NCI-H1417 (cell line): ENCODE measurements at regions not wholly inside any gene's neighbourhood (a gene's known extent, or its start where the extent isn't known, plus 50 kb on each side); places are given as distances from the start of the nearest gene placed in this dataset.

Experiments used
- DNase-seq, 3 experiments: peaks; one replicate each; lab custom pipeline; 2025; lab: John Stamatoyannopoulos, UW

DNA sequence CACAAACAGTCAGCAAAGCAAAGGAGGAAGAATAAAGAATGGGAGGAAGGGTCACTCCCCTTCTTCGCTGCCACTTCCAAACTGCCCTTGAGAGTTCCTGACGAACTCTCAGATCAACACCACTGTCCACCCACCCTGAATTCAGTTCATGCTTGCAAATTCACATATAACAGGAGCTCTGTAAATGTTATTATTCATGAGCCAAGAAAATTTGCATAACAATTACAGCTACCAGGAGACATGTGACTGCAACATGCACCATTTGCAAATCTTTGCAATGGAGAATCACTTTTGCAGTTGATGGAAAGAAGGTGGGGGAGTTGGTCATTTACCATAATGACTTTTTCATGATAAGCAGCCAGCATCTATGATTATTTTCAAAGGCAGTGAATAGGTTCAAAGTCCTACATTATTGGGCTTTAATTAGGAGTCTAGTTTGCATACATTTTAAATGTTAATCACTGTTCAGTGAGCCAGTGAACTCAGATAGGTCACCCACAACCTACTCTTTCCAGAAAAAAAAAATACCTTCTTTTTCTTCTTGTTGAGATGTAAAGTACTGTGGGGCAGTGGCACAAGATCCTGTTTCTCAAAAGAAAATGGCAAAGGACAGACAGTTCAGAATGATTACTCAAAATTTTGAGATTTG is 149.7 kb downstream of the CAAP1 start:
- DNase-seq, result no peak

DNA sequence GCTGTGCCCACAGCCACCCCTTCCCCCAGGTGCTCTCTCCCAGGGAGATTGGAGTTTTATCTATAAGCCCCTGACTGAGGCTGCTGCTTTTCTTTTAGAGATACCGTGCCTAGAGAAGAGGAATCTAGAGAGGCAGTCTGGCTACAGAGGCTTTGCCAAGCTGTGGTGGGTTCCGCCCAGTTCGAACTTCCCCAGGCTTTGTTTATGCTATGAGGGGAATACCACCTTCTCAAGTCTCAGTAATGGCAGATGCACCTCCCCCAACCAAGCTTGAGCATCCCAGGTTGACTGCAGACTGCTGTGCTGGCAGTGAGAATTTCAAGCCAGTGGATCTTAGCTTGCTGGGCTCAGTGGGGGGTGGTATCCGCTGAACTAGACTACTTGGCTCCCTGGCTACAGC is 157.4 kb downstream of the CAAP1 start:
- DNase-seq, result no peak

DNA sequence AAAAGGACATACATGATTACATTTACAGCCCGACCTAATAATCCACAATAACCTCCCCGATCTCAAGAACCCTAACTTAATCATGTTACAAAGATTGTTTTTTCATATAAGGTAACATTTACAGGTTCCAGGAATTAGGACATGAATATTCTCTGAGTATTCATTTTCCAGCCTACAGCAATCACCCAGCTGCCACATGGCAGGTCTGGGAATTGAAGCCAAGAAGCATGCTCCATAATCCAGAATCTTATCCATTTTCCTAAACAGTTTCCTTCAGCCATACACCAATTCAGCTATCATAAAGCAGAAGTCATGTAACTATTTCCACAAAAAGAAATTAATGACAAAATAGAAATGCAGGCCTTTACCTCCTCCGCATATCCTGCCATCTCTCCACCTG is 163.4 kb downstream of the CAAP1 start:
- no peak for DNase-seq

DNA sequence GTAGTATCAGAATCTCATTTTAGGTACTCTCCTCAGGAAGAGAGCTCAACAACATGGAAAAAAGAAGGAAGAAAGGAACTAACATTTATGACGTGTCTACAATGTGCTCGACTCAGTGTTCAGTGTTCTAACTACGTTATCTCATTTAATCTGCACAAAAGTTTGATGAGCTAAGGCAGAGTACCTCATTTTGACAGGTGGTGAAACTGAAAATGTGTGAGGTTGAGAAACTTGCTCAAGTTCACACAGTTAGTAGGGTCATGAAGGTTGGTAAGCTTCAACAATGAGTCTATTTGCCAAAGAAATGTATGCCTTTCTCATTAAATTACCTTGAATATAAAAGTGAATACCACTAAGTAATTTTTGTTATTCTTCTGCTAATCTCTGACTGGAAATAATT is 165.1 kb downstream of the CAAP1 start:
- no peak for DNase-seq

DNA sequence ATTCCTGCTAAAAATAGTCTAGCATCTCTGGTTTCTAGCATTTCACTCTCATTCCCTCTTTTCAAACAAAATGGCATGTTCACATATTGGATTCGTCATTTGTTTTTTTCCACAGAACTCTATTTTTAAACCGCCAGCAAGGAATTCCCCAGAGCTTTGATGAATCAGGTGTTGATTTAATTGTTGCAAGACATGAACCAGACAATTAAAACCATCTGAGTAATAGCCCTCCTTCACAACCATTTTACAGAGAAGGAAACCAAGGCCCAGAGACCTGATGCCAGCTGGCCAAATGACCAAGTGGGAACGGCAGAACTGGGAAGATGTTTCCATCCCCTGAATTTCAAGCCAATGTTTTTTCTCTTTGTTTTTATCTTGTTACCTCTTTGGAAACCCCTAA is 167.0 kb downstream of the CAAP1 start:
- no peak for DNase-seq

DNA sequence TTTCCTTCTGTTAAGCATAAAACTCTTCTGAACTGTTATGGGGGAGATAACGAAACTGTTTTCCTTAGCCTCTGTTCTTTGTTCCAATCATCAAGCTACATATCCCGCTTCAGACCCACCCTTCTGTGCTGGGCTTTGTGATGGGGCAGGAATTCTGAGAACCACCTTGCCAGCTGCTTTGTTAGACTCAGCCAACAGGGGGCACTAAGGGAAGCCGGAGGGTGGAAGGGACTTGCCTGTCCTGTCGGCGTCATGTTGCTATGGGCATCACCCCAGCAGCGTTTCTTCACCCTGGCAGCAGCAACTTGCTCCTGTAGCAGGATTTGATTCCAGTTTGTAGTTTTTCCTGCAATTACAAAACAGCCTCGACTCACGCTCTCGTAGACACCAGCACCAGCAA is 169.1 kb downstream of the CAAP1 start:
- DNase-seq, result peak in 1 of 3 experiments; percentile 1

DNA sequence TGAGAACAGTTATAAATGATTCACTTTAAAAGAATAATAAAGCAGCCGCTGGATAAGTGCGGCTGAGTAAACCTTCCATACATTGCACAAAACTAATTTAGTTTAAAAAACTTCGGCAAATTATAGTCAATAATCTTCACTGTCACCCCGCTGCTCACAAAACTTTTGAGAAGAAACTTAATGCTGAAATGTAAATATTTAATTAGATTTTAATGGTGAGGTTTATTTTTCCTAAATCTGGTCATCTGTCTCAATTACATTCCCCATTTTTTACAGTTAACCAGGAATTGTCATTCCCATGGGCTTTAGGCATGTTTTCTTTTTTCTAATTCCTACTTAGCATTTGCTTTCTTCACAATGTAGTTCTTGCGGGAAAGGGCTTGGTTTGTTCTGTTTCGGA is 169.8 kb downstream of the CAAP1 start:
- no peak for DNase-seq

DNA sequence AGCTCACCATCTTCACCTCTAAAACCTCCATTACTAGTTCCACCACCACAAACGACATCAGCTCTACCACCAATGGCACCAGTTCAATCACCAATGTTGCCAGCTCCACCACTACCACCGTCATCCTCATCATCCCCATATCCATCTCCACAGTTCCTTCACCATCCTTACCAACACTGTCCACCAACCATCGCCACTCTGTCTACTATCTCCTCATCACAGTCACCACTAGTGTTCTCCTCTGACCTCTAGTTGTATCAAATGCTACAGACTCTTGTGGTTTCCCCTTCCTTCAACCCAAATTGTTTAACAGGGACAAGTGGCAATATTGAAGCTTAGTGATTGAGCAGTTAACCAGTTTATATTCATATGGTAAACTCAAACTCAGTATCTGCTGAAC is 182.6 kb downstream of the CAAP1 start:
- no peak for DNase-seq

DNA sequence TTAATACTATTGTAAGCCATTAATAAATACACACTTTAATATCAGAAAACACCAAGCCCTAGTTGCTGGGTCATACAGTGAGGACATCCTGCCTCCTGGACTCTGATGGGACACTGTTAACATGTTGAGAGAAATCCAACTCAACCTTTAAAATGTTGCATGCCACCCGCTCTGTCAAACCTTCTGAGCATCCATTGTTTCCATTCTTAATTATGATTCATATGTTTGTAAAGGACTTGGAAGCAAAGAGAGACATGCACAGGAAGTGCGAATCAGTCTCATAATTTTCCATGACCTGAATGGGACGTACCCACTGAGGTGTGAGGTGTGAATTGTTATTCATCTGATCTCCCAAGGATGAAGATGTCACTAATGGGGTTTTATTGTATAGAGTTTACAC is 186.4 kb downstream of the CAAP1 start:
- DNase-seq, result no peak

DNA sequence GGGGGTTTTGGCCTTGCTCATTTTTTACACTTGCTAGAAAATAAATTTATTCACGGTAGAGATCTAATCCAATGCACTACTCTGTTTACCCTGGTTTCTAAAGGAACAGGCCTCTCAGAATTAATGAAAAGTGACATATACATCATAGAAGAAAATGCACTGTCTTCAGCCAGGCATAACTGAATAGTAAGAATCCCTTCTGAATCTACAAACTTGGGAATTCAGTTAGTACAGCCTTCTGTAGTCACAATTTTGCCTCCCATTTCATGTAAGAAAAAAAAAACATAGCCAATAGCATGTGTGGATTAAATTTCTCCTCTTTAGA is 197.3 kb downstream of the CAAP1 start:
- no peak for DNase-seq

DNA sequence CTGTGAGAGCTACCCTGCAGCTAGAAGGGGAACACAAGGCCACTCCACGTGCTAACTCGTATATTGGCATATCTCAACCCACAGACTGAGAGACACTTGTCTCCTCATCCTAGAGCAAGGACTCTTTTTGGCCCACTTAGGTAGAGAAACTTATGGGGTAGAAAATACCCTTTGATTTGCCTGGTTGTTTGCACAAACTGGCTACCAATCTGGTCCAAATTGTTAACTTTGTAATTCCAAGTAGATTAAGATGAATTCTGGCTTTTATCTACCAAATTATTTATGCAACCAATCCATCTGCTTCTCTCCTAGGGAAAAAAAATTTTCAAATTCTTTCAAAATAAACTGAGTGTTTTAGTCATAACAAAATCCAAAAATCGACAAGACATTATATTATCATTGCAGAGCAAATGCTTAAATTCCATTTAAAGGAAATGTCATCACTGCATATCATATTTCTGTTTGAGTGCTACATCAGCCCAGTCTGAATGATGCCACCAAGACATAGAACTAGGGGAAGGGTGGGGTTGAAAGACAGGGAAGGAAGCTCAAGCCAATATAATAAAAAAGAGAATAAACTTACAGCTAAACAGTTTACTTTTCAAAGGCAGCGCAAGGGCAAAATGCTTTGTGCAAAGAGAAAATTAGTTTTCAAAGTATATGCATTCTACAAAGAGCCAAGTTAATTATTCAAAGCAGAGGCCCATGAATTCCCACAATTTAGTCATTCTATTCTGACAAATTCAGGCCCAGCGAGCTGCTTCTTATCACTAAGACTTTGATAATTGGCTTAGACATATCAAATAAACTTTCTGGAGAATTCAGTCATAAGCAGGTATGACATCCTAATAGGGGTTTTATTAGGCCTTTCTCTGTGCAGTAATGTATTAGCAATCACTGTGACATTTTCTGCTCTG is 198.0 kb downstream of the CAAP1 start:
- no peak for DNase-seq

DNA sequence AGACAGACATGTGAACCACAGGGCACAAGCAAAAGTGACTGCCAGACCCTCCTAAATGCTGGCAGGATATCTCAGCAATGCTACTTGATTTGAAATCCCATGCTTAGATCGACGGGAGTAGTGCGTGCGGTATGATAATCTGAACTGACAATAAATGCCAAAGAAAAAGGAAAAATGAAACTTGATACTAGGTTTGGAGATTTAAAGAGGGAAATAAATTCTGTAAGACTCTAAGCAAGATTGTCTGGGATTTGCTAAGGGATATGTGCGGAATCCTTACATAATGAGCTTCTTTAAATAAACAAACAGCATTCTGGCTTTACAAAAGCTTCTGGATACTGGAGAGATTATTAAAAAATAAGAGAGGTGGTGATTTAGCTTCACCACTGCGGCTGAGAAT is 203.6 kb downstream of the CAAP1 start:
- no peak for DNase-seq

DNA sequence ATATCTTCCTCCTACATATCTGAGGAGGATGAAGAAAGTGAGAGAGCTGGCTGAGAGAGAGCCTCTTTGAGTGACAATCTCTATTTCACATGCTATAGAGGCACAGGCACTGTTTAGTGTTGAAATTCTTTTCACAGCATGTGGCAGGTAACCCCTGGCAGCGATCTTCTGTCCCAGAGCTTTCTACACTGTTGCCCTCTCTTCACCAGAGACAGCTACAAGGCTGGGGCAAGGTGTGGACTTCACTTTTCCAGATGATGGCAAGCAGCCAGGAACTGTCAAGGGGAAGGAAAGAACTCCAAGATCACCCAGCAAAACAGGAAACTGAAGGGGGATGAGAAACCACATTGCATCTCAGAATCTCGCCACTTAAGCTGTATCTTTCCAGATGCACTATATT is 205.2 kb downstream of the CAAP1 start:
- peak in 1 of 3 experiments; percentile 9 for DNase-seq

DNA sequence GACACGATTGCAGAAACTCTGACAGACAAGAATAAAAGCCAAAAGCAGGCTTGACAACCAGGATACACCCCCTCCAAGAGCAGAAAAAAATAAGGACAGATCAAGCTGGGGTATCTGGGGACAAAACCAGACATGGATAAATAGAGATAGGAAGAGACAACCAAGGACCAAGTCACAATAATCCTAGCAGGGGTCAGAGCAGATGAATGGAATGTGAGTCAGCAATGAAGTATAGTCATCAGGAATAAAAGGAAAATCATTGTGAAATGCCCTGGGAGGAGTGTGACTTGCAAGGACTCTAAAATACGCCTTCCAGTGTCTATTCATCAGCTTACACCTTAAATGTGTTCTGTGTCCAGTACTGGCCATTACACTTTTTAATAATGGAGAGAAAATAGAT is 206.8 kb downstream of the CAAP1 start:
- no peak for DNase-seq

DNA sequence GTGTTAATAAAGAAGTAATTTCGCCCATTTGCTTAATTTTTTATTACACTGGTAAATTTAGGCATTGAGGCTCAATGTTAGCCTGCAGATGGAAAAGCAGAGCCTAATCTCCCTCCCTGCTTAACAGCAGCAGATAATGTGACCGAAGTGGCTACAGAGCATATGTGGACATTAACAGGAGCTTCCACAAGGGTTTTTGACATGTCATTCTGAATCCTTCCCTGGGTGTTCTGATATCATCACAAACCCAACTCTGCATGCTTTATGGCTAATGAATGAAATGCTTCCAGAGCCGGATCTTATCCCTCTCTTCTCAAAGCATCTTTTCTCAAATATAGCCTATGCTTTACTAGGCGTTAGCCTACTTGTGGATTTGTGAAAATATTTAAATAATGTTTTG is 208.6 kb downstream of the CAAP1 start:
- DNase-seq, result no peak

DNA sequence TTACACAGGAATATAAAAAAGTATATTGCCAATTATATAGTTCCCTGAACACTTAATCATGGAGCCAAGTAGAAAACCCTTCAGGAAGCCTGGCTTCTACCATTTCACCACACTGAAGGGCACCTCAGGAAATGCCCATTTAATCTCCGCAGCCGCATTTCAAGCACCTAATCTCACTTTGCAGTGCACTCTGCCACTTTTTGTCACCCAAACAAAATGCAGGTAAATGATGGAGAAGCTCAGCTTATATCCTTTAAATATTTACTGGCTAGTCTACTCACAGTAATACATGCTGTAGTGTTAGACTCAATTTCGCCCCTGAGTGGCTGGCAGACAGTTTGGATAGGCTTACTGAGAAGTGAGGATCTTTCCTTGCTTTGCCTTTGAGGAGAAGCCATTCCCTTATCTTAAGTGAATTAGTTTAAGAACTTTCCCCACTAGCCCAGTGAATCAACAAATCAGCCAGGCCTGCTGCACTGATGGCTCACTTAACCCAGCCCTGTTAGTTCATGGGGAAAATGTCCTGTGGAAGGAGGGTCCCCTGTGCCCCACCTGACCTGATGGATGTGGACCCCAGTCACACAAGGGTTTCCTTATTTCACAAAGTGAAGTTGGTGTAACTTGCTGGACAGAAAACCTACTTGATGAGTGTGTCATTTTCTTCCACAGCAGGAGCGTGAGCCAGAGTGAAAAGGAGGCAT is 209.7 kb downstream of the CAAP1 start:
- DNase-seq, result no peak

DNA sequence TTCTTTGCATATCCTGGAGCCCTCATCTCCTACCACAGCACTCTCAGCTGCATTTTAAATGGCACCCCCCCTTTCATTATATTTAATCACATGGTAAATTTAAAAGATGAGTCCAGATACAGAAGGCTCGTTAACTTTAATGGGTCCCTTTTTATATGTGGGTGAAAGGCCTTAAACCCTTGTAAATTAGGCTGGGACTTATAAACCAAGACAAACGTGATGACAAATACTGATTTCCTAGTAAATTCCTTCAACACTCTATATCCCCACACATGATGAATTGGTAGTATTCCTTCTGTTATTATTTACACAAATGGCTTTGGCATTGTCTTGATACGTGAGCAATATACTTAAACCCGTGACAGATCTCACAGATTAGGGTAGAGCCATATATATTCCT is 210.6 kb downstream of the CAAP1 start:
- no peak for DNase-seq

DNA sequence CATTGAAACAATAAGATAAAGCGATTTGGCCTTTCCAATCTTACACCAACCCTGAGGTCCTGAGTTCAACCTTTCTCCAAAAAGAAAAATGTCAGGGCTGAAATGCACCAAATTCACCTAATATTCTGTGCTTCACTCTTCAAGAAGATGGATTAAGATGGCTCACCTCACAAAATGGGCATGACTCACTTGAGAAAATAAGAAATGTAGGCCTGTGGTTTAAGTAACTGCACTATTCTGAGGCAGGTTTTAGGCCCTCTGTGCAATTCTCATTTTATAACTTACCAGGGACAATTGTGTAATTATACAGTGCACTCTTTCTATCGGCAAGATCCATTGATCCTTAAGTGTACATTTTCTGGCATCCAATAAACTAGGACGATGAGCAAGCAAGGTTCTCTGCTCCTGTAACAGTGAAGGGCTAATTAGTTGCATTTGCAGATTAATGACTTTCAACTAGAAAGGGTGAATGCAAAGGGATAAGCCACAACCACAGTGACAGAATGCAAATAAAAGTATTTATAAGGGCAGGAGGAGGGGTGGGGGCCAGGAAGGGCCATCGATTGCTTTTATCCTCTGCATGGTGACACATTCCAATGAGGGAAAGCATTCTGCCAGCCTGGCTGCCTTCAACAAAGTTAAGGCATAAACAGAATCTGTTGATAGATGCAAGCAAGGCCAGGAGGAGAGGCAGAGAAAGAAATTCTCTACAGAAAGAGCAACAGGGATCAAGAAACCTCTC is 214.5 kb downstream of the CAAP1 start:
- DNase-seq, result no peak

DNA sequence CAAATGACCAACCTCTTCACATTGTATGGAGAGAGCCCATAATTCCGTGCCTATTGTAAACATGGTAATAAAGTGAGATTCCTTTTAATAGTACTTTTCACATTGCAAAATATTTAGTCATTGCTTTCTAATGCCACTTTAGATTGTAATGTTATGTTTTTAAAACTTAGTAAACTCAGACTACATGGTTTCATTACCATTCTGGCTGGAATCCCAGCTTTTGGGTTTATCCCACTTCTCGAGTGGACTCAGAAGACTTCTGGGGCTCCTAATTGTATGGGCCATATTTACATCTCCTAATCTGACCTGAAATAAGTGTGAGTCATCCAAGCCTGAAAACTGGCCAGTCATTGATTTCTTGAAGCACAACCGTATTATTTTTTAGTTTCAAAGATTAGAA is 217.6 kb downstream of the CAAP1 start:
- DNase-seq, result no peak

DNA sequence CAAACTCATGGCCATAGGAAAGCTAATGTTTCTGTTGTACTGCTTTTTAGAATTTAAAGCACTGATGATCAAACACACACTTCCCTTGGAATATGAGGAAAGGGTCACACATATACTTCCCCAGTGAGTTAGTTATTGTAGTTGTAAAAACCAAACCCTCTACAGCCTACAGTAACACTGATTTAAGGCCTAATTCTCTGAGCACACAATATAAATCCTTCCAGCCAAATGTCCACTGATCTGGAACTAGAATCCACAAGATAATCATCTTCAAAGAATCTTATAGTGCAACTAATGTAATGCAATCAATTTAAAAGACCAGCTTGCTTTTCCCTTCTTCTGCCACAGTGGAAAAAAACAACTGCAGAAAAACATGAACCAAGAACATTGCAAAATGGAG is 219.3 kb downstream of the CAAP1 start:
- no peak for DNase-seq

DNA sequence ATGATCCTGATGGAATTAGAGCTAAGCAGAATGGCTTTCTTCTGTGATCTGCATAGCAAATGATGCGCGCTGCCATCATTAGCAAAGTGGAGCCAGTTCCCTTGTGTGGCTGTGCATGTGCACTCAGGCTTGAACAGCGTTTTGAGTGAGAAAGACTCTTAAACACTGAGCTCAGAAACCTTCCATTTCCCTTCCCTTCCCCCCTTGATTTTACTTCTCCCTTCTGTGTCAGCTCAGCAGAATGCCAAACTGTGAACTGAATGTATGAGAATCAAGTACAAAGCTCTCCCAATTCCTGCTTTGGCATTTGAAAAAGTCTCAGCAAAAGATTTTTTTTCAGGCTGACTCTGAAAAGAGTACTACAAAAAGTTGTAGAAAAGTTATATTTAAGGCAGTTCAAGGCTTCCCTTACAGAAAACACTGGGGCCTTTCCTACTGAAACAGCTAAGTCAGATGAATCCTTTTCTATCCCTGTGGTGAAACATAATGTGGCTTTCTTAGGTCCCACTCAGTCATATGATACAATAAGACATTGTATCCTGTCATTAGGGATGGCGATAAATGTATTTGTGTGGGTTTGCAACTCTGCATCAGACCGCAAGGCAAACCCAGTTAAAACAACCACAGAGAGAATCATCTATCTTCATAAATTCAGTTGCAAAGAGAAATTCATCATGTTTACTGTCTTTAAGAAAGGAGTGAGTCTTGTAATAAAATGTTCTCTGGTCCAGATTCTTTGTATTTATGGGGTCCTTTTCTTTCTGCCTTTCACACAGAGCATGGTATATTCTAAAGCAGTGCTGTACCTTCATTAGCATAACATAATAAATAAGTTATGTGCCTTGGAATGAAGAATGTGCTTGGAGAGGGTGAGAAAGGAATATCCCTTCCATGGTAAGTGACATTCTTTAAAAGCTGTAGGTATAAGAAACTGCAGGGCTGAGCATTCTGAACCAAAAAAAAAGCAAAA is 222.6 kb downstream of the CAAP1 start:
- DNase-seq, result peak in 1 of 3 experiments; percentile 41
